Suprapubic skin (tissue), 4 donors: ENCODE measurements at regions not wholly inside any gene's neighbourhood (a gene's known extent, or its start where the extent isn't known, plus 50 kb on each side); places are given as distances from the start of the nearest gene placed in this dataset.

Source experiments
- CTCF ChIP-seq, 2 donors: fragments of 200-600 bp in 1 of 2; fragments of 450-650 bp in 1 of 2; sonication (generic) in 1 of 2; IDR thresholded peaks; one replicate each; pipeline ENCODE4 v1.5.1; 2016 to 2019; ENCODE audit warnings: antibody characterized with exemption in 2 of 2, mild to moderate bottlenecking in 1 of 2, moderate library complexity in 1 of 2
- EP300 ChIP-seq: sonication (generic); formaldehyde crosslinking; IDR thresholded peaks from one replicate; pipeline ENCODE4 v1.6.1; 2017; ENCODE audit warnings: antibody characterized with exemption
- POLR2AphosphoS5 ChIP-seq, 3 donors: sonication (generic); formaldehyde crosslinking; IDR thresholded peaks; one replicate each; pipeline ENCODE4 v1.6.1; 2017; ENCODE audit warnings: antibody characterized with exemption in 3 of 3

GRCh38 chr14:34035177-34035933 is 84.5 kb upstream of the EGLN3 start:
- TF ChIP-seq CTCF (IDR thresholded peaks at IDR 0.05) = no peak
- no peak for TF ChIP-seq POLR2AphosphoS5 (IDR thresholded peaks at IDR 0.05)
- no peak for TF ChIP-seq EP300
